Neuron (in vitro differentiated cells): ENCODE measurements at regions not wholly inside any gene's neighbourhood (a gene's known extent, or its start where the extent isn't known, plus 50 kb on each side); places are given as distances from the start of the nearest gene placed in this dataset.

Experiments used
- H2AFZ ChIP-seq: one replicate; pipeline ENCODE4 v1.6.1; 2013; ENCODE audit warnings: low read depth, mild to moderate bottlenecking, inconsistent platforms, low read length, moderate library complexity
- H3K27me3 ChIP-seq: one replicate; pipeline ENCODE4 v1.6.1; 2013; ENCODE audit warnings: low read length; ENCODE audit not compliant: insufficient read depth
- H3K36me3 ChIP-seq: one replicate; pipeline ENCODE4 v1.6.1; 2013; ENCODE audit warnings: low read length; ENCODE audit not compliant: insufficient read depth
- H3K4me1 ChIP-seq: one replicate; pipeline ENCODE4 v1.6.1; 2013; ENCODE audit warnings: low read length; ENCODE audit not compliant: insufficient read depth
- H3K4me3 ChIP-seq: 2 replicates; pipeline ENCODE4 v1.5.1; 2013; ENCODE audit warnings: mild to moderate bottlenecking, low read length, moderate library complexity
- H3K9me3 ChIP-seq: one replicate; pipeline ENCODE4 v1.6.1; 2013; ENCODE audit warnings: low read length

DNA sequence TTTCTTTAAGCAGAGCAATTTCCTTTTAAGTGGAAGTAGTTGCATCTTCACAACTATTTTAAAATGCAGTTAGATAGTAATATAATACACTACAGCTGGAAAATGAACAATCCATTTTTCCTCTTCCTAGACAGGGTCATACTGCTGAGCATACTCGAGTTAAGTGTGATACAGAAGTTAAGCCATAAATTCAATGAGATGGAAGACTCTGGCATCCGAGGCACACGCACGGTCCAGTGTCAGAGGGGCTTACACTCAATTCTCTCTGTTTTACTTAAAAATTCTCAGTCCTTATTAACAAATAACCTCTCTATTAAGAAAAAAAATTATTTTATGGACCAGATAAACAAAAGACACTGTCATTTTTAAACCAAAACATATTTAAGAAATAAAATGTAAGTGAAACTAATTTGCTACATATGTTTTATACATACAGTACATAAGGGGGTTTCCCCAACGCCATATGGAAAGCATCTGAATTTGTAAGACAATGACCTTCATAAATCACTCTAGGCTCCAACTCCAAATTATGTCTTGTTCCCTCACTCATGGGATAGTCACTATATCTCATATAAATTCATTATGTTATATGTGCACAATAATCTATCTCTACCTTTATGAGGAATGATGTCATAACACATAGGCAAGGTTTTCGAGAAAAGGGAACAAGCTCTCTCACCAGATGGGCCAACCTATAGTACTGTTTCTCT is 315.3 kb downstream of the PAPSS1 start:
- H3K27me3 ChIP-seq, result no peaks in the 10 kb centered on the region
- H3K36me3 ChIP-seq, result no peaks in the 10 kb centered on the region
- no peak overlapping the region for H3K4me3 ChIP-seq
- H3K4me1 ChIP-seq, result no peaks in the 10 kb centered on the region
- H3K9me3 ChIP-seq, result no peaks in the 10 kb centered on the region
- H2AFZ ChIP-seq, result no peak overlapping the region

DNA sequence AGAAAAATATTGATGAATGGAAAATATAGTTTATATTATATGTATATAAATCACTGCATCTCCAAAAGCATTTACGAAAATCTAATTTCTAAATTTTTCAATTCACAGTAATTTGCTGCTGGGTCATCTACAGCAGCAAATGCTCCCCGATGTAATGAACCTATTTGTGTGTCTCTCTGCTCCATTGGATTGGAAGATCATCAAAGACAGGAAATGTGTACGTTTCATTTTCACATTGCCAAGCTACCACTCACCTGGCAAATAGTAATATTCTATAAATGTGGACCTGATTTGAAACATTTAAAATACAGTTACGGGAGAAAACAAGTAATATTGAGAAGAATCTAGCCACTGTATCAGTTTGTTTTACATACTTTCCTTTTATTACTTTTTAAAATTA is 317.7 kb downstream of the PAPSS1 start:
- H3K36me3 ChIP-seq, result no peaks in the 10 kb centered on the region
- no peaks in the 10 kb centered on the region for H3K9me3 ChIP-seq
- no peaks in the 10 kb centered on the region for H3K27me3 ChIP-seq
- H2AFZ ChIP-seq, result no peak overlapping the region
- no peaks in the 10 kb centered on the region for H3K4me1 ChIP-seq
- H3K4me3 ChIP-seq, result no peak overlapping the region

DNA sequence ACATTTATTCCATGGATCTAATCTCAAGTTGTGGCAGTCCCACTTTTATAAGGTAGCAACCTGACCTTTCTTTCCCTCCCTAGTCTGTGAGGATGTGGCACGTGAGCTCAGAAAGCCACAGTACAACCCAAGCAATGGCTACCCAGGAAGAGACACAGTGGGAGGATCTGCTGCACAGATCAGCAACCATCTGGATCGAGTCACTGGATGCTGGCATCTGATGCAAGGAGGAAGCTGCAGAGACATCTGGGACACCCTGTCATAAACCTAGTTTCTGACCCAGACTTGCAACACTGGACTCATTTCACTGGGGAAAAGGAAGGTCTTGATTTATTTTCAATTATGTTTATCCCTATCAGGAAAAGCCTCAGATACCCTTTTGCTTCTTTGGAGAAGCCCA is 327.1 kb downstream of the PAPSS1 start:
- no peaks in the 10 kb centered on the region for H3K36me3 ChIP-seq
- no peak overlapping the region for H2AFZ ChIP-seq
- no peaks in the 10 kb centered on the region for H3K27me3 ChIP-seq
- H3K4me1 ChIP-seq, result no peaks in the 10 kb centered on the region
- no peak overlapping the region for H3K4me3 ChIP-seq
- no peaks in the 10 kb centered on the region for H3K9me3 ChIP-seq

DNA sequence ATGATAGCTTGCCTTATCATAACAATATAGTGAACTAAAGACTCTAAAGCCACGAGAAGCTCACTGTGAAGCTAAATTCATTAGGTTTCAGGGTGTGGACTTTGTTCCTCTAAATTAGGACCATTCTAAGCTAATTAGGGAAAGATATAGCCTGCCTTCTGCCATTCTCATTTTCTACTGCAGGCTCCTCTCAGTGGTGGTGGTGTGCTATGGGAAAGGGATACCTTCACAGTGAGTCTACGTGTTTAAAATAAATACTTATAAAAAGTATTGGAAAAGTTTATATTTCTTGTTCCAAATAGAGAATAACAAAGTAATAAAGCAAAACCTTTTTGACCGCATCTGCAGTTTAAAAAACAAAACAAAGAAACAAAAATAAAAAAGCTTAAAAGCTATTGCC is 327.7 kb downstream of the PAPSS1 start:
- Histone ChIP-seq H3K4me3 (no peak overlapping the region), H3K27me3 (no peaks in the 10 kb centered on the region), H2AFZ (no peak overlapping the region), H3K36me3 (no peaks in the 10 kb centered on the region), H3K9me3 (no peaks in the 10 kb centered on the region), H3K4me1 (no peaks in the 10 kb centered on the region)

DNA sequence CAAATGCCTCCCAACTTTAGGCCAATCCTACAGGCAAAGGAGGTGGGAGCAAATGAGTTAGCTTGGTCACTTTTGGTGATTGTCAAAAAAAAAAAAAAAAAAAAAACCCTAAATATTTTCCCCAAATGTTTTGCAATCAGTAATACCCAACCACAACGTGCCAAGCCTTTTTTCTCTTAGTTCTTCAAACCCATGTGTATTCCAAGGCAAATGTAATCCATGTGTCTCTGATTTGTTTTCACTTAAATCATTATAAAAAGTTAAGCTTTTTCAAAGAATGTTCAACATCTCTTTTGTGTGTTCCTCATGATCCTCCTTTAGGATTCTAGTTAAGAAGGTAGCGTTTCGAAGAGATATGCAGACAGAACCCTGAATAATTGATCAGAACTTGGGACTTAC is 328.4 kb downstream of the PAPSS1 start:
- Histone ChIP-seq H3K9me3 (no peaks in the 10 kb centered on the region), H2AFZ (no peak overlapping the region), H3K4me1 (no peaks in the 10 kb centered on the region), H3K4me3 (no peak overlapping the region), H3K27me3 (no peaks in the 10 kb centered on the region), H3K36me3 (no peaks in the 10 kb centered on the region)

DNA sequence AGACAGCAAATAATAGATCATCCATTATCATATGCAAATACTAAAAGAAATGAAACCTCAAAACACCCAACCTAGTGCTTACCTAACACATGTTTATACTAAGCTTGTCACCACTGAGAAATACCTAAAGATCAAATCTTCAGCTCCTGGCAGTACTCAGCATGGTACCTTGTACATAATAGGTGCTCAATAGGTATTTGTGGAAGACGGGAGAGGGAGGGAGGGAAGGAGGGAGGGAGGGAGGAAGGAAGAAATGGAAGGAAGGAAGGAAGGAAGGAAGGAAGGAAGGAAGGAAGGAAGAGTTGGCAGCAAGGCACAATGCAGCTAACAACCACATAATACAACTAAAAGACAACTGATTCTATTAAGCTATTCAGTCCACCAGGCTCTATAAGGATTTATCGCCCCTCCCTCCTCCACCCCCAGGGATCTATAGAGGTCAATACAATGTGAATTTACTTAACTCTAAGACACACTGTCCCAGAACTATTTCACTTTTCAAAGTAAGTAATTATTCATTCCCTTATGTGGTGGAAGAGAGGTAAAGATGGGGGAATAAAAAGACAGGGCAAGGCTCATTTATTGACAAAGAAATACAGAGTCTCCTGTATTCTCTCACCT is 328.9 kb downstream of the PAPSS1 start:
- Histone ChIP-seq H3K9me3 (no peaks in the 10 kb centered on the region), H3K27me3 (no peaks in the 10 kb centered on the region), H3K36me3 (no peaks in the 10 kb centered on the region), H3K4me3 (no peak overlapping the region), H3K4me1 (no peaks in the 10 kb centered on the region), H2AFZ (no peak overlapping the region)

- H3K9me3 ChIP-seq, result no peaks in the 10 kb centered on the region
These were observed 330.1 kb downstream of the PAPSS1 start for GRCh38 chr4:107389965-107390364.

DNA sequence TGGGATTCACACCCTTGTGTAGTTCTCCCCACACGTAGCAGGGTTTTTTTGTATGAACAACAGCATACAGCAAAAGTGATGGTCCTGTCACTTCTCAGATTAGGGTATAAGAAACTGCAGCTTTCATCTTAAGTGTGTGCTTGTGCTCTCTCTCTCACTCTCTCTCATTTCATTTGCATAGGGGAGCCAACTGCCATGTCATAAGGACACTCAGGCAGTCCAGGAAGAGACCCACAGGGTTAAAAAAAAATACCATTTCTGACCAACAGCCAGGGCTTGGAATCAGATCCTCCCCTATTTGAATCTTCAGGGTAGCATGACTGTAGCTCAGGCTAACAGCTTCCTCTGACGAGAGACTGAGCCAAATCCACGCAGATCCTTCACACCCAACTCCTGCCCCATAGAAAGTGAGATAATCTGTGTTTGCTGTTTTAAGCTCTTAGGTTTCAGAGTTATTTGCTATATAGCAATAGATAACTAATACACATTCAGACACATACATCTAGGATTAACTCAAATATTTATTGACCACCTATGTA is 331.2 kb downstream of the PAPSS1 start:
- no peak overlapping the region for H3K4me3 ChIP-seq
- no peaks in the 10 kb centered on the region for H3K27me3 ChIP-seq
- no peaks in the 10 kb centered on the region for H3K9me3 ChIP-seq
- H2AFZ ChIP-seq, result no peak overlapping the region
- H3K4me1 ChIP-seq, result no peaks in the 10 kb centered on the region
- H3K36me3 ChIP-seq, result no peaks in the 10 kb centered on the region

More at GRCh38 chr4:107389965-107390364, 330.1 kb downstream of the PAPSS1 start:
- no peaks in the 10 kb centered on the region for H3K4me1 ChIP-seq
- H3K4me3 ChIP-seq, result no peak overlapping the region
- no peaks in the 10 kb centered on the region for H3K27me3 ChIP-seq
- H3K36me3 ChIP-seq, result no peaks in the 10 kb centered on the region
- no peak overlapping the region for H2AFZ ChIP-seq

DNA sequence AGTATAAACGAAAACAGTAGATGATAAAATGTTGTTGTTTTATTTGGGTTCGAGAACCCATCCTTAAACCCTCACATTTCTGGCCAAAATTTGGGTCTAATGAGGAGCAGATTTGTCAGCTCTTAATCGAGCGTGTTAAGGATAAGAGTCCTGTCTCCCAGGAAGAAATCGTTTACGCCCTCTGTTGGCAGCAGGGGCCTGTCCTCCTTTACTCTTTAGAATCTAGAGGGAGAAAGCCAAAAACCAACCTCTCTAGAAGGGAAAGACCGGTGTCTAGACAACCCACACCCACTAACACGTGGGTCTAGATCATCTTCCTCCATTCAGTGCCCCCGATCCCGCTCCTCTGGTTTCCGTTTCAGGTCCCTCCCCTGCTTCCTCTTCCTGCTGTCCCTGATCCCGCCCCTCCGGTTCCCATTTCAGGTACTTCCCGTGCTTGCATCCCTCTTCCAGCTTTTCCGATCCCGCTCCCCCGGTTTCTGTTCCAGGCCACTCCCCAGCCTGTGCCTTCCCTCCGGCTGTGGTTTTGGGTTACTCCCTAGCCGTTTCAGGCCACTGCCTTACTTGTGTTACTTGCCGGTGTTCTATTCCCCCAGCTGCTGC is 339.1 kb downstream of the PAPSS1 start:
- Histone ChIP-seq H3K4me1 (no peaks in the 10 kb centered on the region), H3K27me3 (no peaks in the 10 kb centered on the region), H3K4me3 (no peak overlapping the region), H3K36me3 (no peaks in the 10 kb centered on the region), H2AFZ (no peak overlapping the region), H3K9me3 (no peaks in the 10 kb centered on the region)

DNA sequence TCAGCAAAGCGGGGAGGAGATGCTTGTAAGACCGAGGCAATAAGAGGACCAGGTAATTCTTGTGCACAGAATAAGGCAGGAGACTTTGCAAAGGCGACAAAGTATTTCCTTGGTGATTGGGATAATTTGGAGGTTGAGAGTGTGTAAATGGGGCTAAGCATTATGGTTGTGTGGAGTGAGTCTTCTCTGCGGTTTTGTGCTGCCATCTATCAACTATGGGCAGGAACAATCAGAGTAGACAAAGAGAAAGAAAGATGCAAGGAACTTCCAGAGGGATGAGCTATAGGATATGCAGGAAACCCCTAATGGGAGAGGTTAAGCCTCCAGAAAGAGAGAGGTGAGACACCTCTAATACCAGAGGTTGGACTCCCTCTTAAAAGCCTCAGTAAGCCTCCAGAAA is 339.8 kb downstream of the PAPSS1 start:
- Histone ChIP-seq H3K36me3 (no peaks in the 10 kb centered on the region), H3K27me3 (no peaks in the 10 kb centered on the region), H3K4me1 (no peaks in the 10 kb centered on the region), H3K9me3 (no peaks in the 10 kb centered on the region), H3K4me3 (no peak overlapping the region), H2AFZ (no peak overlapping the region)

DNA sequence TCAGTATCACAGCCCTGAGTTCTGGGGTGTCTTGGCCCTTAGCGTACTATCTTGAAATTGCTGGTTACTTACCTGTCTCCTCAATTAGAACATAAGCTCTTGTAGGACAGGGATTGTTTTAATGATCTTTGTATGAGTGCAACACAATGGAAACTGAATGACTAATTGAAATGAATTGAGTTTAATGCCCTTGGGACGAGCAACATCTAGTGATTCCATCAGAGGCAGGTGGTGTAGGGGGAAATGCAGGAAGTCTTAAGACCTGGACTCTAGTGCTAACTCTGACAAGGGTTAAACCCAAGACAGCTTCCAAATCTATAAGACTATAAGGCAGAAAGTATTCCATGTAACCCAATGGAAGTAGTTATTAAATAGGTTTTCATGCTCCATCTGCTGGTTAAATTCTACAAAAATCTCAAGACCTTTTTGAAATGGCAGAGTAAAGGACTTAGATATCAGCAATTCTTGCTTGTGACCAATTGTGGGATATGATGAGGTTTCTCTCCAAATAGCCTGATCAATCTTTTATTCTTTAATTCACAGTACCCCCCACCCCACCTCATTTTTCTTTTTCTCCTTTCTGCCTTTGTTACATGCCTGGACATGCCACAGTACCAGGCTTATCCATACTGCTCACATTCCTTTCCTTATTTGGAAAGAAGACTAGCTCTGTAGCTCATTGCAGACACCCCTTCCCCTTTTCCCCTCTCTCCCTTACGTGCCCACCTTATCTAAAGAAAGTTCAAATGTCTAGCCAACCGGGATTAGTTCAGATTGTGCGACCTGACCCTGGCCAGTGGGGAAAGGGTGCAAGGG is 340.8 kb downstream of the PAPSS1 start:
- Histone ChIP-seq H3K27me3 (no peaks in the 10 kb centered on the region), H3K9me3 (no peaks in the 10 kb centered on the region), H3K4me1 (no peaks in the 10 kb centered on the region), H3K36me3 (no peaks in the 10 kb centered on the region), H2AFZ (no peak overlapping the region), H3K4me3 (no peak overlapping the region)

DNA sequence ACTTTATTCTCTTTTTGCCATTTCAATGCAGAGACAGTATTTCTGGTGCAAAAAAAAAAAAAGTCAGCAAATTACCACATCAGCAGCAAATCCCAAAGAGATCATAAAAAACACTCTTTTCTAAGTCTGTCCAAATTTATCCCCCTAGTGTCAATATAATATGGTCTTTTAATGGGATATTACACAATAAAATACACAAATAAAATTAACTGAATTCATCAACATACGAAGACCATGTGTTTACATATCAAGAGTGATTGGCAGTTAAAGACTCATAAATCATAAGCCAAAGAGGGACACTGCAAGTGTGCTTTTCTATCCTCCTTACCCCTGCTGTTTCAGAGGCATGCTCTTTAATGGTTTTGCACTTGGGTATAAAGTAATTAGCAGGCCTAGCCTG is 340.2 kb upstream of the DKK2 start:
- no peaks in the 10 kb centered on the region for H3K9me3 ChIP-seq
- H2AFZ ChIP-seq, result no peak overlapping the region
- no peaks in the 10 kb centered on the region for H3K4me1 ChIP-seq
- H3K27me3 ChIP-seq, result no peaks in the 10 kb centered on the region
- H3K36me3 ChIP-seq, result no peaks in the 10 kb centered on the region
- no peak overlapping the region for H3K4me3 ChIP-seq

GRCh38 chr4:107366900-107367299 is 330.8 kb upstream of the DKK2 start:
- no peak overlapping the region for H2AFZ ChIP-seq
- no peaks in the 10 kb centered on the region for H3K27me3 ChIP-seq
- no peaks in the 10 kb centered on the region for H3K9me3 ChIP-seq
- H3K36me3 ChIP-seq, result no peaks in the 10 kb centered on the region
- H3K4me1 ChIP-seq, result peaks cover 6% of the 10 kb centered on the region
- no peak overlapping the region for H3K4me3 ChIP-seq
